Lung microvascular endothelial cell (primary cell): ENCODE measurements at regions not wholly inside any gene's neighbourhood (a gene's known extent, or its start where the extent isn't known, plus 50 kb on each side); places are given as distances from the start of the nearest gene placed in this dataset.

Experiments used
- DNase-seq, 2 donors: peaks; one replicate each; pipeline versions ENCODE4 v3.0.0 to v3.0.0-alpha.2; 2010; ENCODE audit warnings: low read depth in 2 of 2

DNA sequence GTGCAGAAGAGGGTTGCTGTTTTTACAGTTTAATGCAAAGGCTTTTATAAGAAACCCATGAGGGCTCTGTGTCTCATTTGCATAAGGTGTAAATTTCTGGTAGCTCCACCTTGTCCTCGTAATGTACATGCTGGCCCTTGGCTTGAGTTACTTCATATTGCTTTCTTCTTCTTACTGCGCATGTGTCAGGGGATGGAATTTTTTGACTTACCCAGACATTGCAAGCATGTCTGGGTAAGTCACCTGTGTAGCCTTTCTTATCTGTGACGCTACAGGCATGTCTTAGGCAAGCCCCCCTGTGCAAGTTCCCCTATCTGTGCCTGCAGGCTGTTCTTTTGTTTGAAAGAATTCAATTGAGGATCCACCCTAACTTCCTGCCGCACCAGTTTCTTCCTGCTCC is 274.2 kb downstream of the ETNK1 start:
- no peak for DNase-seq

DNA sequence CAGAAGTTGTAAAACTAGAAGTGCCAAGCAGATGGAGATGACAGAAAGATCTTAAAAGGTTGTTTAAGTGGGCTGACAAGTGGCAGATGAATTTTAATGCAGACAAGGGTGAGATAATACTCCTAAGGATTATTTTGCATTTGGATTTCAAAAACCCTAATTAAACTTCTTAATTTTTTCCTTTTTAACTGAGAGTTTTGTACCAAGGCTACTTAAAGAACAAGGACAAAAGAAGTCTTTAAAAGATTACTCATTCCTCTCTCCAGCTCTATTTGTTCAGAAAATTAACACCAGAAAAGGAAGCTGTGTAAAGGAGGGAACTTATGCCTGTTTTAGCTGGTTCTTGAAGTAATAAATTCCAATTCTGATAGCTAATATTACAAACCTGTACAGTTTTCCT is 275.4 kb downstream of the ETNK1 start:
- DNase-seq = no peak

- no peak for DNase-seq
Observed at GRCh38 chr12:22904485-22904884, 279.5 kb downstream of the ETNK1 start.

DNA sequence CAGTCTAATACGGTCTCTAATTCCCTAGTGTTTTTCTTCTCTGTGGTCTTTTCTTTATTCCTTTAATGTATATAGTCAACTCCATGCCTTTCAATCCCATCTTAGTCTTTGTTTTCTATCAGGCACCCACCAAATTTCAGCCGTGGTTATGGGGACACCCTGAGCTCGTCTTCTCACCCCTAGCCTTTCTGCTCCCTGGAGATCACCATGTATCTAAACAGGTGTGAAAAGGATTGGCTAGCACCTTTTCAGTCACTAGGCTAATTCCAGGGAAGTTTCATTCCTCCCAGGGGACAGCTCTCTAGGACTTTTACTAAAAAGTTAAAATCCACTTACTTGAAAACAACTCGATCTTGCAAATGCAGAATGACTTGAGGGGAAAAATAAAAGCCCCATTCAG is 291.3 kb downstream of the ETNK1 start:
- no peak for DNase-seq

DNA sequence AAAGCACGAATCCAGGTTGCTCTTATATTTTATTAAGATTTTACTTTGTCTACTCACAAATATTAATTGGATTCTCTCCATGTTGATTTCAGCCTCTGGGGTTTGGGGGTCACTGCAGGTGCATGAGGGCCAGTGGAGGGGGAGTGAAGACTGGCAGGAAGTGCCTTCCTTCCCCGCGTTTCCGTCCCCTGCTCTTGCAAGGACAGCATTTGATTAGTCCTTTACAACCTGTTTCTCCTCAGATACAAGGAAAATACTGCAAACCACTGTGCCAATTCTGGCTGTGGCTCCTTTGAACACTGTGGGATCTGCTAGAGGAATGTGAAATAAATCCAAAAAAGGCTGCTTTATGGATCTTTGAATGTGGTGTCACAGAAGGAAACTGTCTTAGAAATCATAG is 291.8 kb downstream of the ETNK1 start:
- DNase-seq = no peak

GRCh38 chr12:22919883-22920282 is 294.9 kb downstream of the ETNK1 start:
- no peak for DNase-seq

GRCh38 chr12:22923768-22924167 is 298.8 kb downstream of the ETNK1 start:
- DNase-seq = no peak

DNA sequence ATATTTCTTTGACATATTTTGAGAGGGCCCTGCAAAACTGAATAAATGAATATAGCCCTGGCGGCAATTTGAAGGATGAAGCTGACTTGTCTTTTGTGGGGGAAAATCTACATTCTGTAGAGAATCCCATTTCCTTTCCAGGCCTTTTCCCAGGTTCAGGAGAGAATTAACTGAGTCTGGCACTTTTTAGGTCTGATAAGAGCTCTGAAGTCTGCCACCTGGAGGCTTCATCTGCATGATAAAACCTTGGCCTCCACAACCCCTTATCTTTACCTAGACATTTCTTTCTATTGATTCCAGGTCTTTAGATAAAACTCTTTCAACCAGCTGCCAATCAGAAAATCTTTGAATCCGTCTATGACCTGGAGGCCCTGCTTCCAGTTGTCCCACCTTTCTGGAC is 299.4 kb downstream of the ETNK1 start:
- DNase-seq = no peak

DNA sequence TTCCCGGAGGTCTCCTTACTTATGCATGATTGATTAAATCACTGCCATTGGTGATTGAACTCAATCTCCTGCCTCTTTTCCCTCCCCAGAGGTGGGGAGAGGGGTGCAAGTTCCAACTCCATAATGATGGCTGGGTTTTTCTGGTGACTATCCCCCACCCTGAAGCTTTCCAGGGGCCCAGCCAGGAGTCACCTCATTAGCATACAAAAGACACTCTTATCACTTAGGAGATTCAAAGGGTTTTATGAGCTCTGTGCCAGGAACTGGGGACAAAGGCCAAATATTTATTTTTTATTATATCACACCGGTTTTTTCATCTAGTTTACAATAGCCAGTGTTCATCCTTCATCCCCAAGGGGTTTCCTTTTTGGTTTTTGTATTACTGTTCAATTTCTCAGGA is 300.7 kb downstream of the ETNK1 start:
- DNase-seq = no peak

GRCh38 chr12:22932431-22932830 is 307.5 kb downstream of the ETNK1 start:
- no peak for DNase-seq

GRCh38 chr12:22935090-22935489 is 310.1 kb downstream of the ETNK1 start:
- no peak for DNase-seq

DNA sequence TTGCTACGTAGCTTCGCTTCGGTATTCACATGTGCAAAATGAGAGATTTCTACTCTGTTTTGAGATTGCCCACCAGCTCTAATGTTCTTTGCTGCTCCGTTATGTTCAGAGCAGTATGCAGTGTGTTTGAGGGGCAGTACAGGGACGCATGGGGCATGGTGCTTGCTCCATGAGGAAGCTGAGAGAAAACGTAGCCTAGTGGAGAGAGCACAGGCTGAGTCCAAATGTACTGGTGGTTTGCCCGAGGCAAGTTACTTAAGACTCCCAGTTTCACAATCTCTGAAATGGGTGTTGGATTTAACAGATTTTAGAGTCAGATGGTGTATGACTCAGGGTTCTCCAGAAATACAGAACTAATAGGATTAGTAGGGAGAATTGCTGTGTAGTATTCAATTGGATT is 310.5 kb downstream of the ETNK1 start:
- no peak for DNase-seq

- no peak for DNase-seq
Observed at GRCh38 chr12:22938323-22938722, 313.4 kb downstream of the ETNK1 start.

DNA sequence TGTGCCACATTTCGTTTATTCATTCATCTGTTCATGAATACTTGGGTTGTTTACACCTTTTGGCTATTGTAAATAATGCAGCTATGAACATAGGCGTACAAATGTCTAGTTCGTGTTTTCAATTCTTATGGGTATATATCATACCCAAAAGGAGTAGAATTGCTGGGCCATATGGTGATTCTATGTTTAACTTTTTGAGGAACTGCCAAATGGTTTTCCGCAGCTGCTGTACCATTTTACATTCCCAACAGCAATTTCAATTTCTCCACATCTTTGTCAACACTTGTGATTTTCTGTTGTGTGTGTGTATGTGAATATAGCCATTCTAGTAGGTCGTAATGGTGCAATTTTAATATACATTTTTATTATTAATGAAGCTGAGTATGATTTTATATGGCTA is 326.2 kb downstream of the ETNK1 start:
- no peak for DNase-seq

DNA sequence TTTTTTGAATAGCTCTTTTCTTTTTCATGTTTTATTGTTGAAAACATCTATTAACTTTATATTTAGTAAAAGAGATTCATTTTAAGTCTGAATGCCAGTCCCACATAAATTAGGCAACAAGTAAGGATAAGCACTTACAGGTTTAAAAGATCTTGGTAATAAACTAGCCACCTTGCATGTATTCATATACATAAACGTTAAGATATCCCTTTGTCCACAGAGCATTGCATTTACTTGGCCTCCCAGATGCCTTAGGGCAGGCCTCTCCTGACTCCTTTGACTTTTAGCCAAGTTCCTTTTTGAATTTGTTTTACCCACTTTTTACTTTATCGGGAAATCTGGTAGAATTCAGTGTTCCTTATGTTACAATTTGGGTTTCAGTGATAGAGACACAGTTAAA is 331.7 kb downstream of the ETNK1 start:
- no peak for DNase-seq

- DNase-seq = no peak
Observed at GRCh38 chr12:22967171-22967570, 342.2 kb downstream of the ETNK1 start.

DNA sequence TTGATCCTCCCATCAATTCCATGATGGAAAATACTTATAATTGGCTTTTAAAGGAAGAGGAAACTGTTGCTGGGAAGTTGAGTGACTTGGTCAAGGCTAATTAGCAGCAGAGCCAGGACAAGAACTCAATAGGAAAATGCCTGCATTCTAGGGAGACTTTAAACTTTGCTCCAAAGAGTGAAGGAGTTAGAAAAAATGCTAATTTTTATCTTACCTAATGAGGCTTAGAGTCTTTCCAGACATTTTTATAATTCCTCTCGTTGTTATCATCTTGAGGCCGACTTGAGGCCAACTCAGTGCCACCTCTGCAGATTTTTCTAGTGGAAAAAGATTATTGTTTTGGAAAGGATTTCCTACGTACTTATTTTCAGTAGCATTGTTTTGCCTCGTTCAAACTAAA is 344.6 kb downstream of the ETNK1 start:
- no peak for DNase-seq

- DNase-seq = no peak
Observed at GRCh38 chr12:22971247-22971646, 346.3 kb downstream of the ETNK1 start.

DNA sequence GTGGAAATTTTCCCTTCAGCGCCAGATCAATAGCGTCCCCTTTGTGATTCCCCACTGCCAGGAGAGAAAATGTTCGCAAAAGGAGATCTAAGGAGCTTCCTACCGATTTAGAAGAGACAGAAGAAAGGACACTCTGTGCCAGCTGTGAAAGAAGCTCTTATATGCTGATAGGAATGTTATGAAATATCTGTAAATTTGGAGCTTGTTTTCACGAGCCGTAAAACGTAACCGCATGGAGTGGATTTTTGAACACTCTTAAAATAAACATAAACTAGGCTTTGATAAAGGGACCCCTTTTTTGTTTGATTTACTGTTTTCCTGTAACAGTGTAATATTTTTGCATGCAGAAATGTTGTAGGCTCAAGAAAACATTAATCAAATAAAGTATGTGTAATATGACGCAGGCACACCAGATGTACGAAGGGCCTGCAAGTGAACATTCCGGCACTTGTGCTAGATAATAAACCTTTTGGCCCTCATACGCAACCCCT is 346.8 kb downstream of the ETNK1 start:
- no peak for DNase-seq

GRCh38 chr12:22974865-22975264 is 349.9 kb downstream of the ETNK1 start:
- DNase-seq = peak; percentile 17 to 96

DNA sequence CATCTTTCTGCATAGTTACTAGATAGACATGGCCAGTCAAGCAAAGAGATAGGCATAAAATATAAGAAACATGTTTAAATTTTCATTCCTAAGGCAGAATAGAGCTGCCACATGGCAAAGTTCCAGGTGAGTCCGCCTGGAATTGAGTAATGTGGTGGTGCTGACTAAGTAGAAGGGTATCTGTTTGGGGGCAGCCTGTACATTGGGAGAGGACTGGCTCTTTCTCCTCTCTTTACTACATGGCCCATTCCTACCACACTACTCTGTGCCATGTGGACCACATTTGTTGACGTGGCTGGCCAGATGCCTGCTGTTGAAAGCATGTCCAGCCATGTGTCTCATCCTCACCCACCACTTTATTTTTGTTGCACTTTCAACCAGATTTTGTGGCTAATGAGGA is 354.0 kb downstream of the ETNK1 start:
- peak in 1 of 2 donors; percentile 70 for DNase-seq

GRCh38 chr12:22979854-22980469 is 355.0 kb downstream of the ETNK1 start:
- DNase-seq = peak in 1 of 2 donors; percentile 91

- DNase-seq = peak in 1 of 2 donors; percentile 13
Observed at GRCh38 chr12:22981711-22982110, 356.7 kb downstream of the ETNK1 start.

DNA sequence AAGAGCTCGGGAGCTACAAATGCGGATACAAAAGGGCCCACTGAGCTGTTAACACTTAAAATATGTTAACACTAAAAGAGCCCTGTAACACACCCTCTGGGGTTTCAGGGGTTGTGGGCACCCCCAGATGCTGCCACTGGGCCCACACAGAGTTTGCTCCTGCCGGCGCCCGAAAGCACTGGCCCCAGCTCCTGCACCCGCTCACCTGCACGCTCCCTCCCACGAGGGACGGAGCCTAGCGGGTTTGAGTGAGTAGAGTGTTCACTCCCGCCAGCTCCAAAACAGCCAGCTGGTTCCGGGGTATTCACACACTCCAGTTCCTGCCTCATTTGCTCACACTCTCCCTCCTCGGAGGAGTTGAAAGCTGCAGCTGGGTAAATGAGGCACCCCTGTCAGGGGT is 357.7 kb downstream of the ETNK1 start:
- DNase-seq = peak in 1 of 2 donors; percentile 4
